ENCODE measurements at regions not wholly inside any gene's neighbourhood (a gene's known extent, or its start where the extent isn't known, plus 50 kb on each side); places are given as distances from the start of the nearest gene placed in this dataset.
"Not testable (repeated sequence)": the region's sequence is repeated elsewhere in the genome, so short reads cannot be mapped to it uniquely, and the experiment has no call there.

DNA sequence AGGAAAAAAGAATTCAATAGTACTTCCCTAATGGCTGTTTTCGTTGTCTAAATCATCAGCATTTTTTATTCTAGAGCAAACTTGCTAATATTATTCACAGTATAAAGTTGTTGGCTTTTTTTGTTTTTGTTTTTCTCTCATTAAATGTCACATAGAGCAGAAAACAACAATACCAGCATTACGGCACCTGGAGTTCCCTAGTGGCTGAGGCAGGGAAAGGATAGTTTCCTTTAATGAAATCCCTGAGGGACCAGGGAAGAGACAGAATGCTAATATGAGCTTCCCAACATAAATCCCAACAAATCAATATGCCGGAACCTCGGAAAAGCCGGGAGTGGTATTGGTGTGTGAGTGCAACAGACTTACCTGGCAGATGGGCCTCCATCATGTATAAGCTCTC, 235.2 kb upstream of the ASCC3 start:
- no peak for DNase-seq

DNA sequence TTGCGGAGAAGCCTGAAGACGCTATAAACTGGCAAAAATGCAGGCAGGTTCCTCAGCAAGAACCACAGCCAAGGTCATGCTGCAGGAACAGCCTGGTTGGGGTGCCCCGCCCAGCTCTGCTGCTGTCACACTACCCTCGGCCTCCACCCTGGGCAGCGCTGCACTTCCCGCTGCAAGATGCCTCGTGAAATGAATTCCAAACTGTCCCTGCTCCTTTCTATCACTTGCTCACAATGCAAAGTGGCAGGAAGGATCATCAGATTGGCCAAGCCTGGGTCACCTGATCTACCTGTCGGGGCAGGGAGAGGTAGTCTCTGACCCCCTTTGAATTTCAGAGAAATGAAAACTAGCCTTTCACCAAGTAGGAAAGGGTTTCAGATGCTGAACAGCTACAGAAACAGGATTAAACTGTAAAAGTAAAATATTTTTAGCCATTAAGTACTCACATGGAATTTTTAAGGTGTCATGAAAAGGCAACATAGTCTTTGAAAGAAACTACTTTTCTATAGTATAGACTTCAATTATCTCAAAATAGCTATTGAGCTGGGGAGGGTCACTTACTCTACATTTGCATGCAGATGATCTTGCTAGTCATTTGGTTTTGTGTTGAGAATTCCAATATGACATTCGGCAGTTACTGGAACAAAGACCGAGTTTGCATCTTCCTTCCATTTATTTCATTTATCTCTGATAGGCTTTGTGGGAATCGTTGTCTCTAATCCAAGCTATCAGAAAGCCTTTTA, 236.4 kb upstream of the ASCC3 start:
- no peak for DNase-seq

DNA sequence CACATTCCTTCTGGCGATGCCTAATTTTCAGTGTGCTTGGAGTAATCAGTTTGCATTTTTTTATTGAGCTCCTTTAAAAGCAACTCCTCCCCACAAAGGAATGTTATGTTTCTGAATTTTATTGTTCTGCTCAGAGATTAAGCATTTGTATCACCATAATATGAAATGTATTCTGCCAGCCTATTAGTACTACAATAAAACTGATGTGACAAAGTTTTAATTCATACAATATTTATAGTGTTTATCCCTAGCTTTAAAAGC, 236.9 kb upstream of the ASCC3 start:
- no peak for DNase-seq

GRCh38 chr6:101120747-101121146, 239.6 kb upstream of the ASCC3 start:
- no peak for DNase-seq

DNA sequence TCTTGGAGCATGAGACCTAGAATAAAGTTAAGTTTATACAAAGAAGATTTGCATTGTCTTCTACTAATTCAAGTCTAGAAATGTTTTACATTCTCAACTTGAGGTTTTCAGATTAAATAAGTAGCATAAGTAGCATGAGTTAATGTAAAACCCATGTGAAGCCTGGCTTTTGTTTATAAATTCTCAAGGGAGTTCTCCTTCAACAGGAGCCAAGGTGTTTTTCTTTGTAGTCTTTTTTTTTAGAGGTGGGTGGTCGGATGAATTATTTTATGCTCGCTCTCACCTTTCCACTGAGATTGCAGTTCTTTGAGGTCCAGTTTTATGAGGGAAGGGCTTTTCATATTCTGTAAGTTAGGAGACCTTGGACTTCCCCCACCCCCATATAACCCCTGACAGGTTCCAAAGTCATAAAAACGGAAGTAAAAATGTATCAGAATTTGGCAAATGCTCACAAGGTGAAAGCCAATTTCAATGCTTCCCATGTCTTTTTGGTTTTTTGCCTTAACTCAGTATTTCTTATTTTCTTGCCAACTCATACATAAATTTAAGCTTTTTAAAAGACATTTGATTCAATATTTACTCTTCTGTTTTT, 244.3 kb upstream of the ASCC3 start:
- DNase-seq = no peak

DNA sequence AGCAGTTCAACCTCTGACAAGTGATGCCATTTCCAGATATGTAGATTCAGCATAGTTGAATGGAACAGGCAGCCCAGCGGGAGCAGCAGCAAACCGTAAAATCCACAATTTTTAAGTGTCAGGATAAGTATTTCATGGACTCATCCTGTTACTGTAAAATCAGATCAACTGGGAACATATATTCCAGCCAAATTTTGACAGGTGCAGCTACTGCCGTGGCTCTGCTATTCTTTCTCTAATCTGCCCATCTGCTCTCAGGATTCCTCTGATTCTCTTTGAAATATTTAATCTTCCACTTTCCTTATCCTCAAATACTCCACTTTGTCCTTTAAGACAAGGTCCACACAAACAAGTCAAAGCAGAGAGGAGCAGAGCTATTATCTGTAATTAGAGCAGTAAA, 245.4 kb upstream of the ASCC3 start:
- no peak for DNase-seq

GRCh38 chr6:101129851-101130250, 248.7 kb upstream of the ASCC3 start:
- no peak for DNase-seq

DNA sequence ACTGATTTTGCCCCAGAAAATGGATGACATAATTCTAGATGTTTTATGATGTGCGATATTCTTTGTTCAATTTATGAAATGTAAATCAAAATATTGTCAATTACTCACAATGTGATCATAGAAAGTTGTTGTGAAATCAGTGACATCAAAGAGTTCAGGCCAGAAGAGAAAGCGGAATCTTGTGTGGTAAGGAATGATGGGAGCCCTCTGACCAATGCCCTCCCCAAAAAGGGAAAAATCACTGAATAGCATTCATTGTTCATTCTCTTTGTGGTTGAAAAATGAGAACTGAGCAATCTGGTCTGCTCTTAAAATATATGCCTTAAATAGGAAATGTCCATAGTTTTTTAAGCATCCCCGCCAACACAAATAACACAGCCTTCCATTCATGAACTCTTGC, 247.1 kb upstream of the GRIK2 start:
- DNase-seq = no peak

GRCh38 chr6:101150226-101150625, 243.3 kb upstream of the GRIK2 start:
- no peak for DNase-seq

GRCh38 chr6:101157638-101158037, 235.9 kb upstream of the GRIK2 start:
- DNase-seq = not testable (repeated sequence)

DNA sequence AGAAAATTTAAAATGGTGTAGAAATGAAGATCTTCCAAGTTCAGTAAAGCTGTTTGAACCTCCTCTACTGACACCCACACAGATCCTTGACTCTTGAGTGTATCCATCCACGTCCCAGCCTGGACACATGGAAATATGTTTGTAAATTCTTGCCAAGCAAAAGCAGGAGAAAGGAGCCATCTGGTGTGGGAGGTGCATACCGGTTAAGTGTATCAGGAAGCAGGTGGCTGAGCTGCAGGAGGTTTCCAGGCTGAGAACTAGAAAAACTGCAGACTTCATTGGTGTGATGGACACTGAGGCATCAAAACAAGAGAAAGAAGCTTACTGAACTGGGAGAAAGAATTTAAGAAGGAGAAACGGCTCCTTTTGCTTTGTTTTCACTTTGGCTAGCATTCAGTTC, 229.9 kb upstream of the GRIK2 start:
- no peak for DNase-seq

DNA sequence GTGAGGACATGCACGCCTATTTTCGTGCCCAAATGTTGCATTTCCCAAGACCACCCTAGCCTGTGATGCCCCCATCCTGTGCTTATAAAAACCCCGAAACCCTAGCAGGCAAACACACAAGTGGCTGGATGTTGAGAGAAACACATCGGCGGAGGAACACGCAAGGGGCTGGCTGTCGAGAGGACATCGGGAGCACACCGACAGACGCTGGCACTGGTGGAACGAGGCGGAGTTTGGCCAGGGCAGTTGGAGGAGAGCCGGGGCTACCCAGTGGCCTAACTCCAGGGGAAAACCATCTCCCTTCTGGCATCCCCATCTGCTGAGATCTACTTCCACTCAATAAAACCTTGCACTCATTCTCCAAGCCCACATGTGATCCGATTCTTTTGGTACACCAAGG, 225.9 kb upstream of the GRIK2 start:
- DNase-seq = no peak

DNA sequence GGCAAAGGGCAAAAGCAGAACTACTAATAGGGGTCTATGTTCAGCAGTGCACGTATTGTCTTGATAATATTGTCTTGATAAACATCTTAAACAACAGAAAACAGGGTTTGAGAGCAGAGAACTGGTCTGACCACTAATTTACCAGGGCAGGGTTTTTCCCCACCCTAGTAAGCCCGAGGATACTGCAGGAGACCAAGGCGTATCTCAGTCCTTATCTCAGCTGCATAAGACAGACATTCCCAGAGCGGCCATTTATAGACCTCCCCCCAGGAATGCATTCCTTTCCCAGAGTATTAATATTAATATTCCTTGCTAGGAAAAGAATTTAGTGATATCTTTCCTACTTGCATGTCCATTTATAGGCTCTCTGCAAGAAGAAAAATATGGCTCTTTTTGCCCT, 222.5 kb upstream of the GRIK2 start:
- DNase-seq = not testable (repeated sequence)

DNA sequence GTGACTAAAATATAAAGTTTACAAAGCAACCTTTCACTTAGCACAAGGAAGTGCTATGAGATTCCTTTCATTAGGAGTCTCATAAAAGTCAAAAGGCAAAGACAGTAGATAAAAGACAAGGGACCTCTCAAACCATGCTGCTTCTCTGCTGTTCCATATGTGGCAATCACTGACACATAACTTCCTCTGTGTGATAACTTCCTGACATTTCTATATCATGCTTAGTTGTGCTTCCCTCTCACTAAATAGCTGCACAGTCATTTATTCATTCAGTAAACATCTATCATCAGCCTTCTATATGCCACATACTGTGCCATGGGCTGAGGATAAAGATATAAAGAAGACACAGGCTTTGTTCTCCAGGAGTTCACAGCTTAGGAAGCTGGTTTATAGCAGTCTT, 214.8 kb upstream of the GRIK2 start:
- DNase-seq = no peak

- DNase-seq = no peak
Observed at GRCh38 chr6:101181006-101181405, 212.5 kb upstream of the GRIK2 start.

DNA sequence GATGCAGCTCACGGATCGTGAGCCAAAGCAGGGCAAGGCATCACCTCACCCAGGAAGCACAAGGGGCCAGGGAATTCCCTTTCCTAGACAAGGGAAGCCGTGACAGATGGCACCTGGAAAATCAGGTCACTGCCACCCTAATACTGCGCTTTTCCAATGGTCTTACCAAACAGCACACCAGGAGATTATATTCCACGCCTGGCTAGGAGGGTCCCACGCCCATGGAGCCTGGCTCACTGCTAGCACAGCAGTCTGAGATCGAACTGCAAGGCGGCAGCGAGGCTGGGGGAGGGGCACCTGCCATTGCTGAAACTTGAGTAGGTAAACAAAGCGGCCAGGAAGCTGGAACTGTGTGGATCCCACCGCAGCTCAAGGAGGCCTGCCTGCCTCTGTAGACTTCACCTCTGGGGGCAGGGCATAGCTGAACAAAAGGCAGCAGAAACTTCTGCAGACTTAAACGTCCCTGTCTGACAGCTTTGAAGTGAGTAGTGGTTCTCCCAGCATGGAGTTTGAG, 205.2 kb upstream of the GRIK2 start:
- DNase-seq = not testable (repeated sequence)

DNA sequence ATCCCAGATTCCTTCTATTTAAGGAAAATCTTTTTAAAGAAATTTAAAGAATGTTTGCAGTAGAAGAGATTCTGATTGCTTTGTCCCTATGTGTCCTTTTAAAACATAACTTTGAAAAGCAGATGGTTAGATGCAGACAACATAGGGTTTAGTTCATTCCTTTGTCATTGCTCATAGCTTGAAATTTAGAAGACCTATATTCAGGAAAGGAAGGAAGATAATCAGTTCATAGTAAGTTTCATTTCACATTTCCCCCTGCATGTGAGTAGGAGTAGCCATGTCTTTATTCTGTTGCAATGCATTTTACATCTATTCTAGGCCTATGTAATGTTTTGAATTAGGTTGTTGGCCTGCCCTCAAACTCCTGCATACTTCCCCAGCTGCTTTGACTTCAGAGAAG, 197.9 kb upstream of the GRIK2 start:
- no peak for DNase-seq

DNA sequence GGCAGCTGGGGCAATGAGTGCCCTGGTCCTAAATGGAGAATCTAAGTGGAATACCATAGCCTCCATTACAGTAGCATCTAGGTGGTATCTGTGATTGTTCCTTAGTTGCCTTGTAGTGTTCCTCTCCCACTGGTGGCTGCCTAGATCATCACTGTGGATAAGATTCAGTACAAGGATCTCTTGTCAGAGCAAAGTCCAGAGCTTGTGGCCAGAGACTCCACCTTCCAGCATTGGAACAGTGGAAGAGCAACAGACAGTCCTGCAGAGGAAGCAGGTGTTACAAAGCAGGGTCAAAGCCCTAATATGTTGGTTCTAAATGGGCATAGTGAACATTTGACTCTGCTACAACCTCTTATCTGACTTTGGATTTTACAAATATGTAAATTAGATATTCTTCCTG, 194.1 kb upstream of the GRIK2 start:
- DNase-seq = no peak

- DNase-seq = no peak
Observed at GRCh38 chr6:101202867-101203374, 190.6 kb upstream of the GRIK2 start.

GRCh38 chr6:101203664-101204063, 189.8 kb upstream of the GRIK2 start:
- DNase-seq = no peak

DNA sequence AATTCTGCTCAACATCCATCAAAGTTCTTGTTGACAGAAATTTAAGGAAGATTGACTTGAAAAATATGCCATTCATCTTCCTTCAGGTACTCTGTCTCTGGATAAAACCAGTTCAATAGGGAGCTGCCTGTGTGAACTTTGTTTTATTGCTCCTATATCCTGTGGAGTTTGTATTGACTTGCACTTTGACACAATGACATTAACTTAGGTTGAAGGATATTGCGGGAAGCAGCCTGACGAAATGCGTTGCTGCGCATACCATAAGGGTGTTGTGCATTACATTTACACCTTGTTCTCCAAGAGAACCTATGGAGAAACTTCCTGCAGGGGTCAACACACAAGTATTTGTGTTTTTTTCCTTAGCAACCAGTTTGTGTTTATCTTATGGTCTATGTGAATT, 185.4 kb upstream of the GRIK2 start:
- no peak for DNase-seq

GRCh38 chr6:101212640-101213039, 180.9 kb upstream of the GRIK2 start:
- DNase-seq = no peak

- DNase-seq = no peak
Observed at GRCh38 chr6:101222007-101222406, 171.5 kb upstream of the GRIK2 start.

DNA sequence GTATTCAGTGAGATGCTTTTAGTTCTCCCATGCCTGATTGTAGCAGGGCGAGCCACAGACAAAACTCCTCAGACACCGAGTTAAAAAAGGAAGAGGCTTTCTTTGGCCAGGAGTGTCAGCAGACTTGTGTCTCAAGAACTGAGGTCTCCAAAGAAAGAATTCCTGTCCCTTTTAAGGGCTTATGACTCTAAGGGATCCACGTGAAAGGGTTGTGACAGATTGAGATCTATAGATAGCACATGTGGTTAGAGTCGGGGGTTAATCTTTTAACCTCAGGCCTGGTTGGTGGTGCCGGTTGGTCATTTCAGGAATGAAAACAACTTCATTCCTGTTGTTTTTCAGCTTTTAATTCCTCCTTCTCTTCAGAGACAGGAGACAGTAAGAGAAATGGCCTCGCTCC, 168.8 kb upstream of the GRIK2 start:
- DNase-seq = no peak

DNA sequence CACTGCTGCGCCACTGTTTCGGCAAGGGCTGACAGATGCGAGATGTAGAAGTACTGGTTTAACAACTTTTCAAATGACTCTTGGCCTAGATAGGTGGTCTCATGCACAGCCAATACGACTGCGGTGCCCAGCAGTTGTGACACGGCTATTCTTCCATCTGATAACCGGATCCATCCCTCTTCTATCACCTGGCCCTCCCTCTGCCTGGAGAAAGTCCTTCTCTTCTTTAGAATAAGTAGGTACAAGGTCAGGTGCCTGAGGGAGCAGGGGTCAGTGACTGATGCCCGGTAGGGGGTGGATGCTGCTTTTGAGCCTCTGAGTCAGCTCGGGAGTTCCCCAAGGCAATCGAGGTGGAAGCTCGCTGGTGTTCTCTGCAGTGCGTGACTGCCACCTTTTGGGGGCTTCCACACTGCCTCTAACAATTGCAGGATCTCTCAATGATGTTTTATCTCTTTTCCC, 166.8 kb upstream of the GRIK2 start:
- DNase-seq = peak; percentile 48

Data from NK-92 treated with Interleukin-12 subunit alpha and Interleukin-12 subunit beta, amount 100 ng/mL, for 24 hours (cell line).